ENCODE measurements at regions not wholly inside any gene's neighbourhood (a gene's known extent, or its start where the extent isn't known, plus 50 kb on each side); places are given as distances from the start of the nearest gene placed in this dataset.

DNA sequence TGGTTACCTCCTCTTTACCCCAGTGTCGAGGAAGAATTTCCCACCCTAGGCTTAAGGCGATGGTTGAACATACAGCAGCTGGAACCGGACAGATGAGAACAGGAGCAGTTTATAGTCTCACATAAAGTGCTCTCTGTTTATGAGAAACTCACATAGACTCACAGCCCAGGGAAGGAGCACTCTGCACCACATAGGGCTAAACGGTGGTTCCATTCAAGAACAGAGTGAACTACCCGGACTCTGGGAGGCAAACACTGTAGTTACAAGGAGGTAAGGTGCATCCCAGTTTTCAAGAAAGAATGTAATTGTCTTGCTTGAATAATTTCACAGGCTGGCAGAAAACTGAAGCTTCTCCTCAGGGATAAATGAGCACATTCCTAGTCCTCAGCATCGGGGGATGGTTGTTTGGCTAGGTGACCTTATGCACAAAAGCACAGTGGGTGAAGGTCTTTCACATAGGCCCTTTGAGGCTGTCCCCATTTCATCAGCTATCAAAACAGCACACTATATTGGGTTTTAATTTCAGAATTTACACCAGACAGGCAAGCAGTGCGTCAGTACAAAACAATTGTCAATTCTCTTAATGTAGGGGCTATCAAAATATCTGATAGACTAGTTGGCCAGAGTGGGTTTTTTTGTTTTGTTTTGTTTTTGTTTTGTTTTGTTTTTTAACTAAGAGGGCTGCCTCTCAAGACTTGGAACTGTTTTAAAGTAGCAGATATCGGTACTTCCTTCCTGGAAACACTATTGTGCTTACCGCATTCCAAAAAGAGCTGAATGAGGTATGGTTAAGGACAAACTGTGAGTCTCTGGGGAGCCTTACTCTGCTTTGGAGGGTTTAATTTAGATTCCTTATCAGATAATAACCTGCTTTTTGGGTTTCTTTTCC, 918.1 kb upstream of the CDH8 start:
- Histone ChIP-seq H3K4me2 (ENCODE audit: low read depth, low read length) (no peak overlapping the region), H2AFZ (ENCODE audit: low read length) (no peak overlapping the region), H3K27ac (ENCODE audit: low read length) (no peak overlapping the region), H3K9me2 (replicated peaks; ENCODE audit: insufficient read depth, low read length) (no peaks in the 10 kb centered on the region), H3K4me1 (ENCODE audit: low read length) (no peaks in the 10 kb centered on the region), H3K4me3 (ENCODE audit: low read length) (no peak overlapping the region), H3K27me3 (replicated peaks; ENCODE audit: insufficient read depth, low read length) (no peaks in the 10 kb centered on the region), H3K9me3 (replicated peaks; ENCODE audit: insufficient read depth, low read length) (no peaks in the 10 kb centered on the region), H3K9ac (ENCODE audit: low read length) (no peak overlapping the region), H3K36me3 (replicated peaks; ENCODE audit: insufficient read depth, low read length) (no peaks in the 10 kb centered on the region), H3F3A (ENCODE audit: insufficient read depth, low read length) (no peaks in the 10 kb centered on the region), H4K20me1 (ENCODE audit: insufficient read depth, low read length) (no peaks in the 10 kb centered on the region), H3K79me2 (ENCODE audit: low read length) (no peaks in the 10 kb centered on the region)
- no peak for DNase-seq
- TF ChIP-seq EZH2phosphoT487 (IDR thresholded peaks at IDR 0.05; ENCODE audit: low read length) (no peak), EZH2 (optimal IDR thresholded peaks at IDR 0.05; ENCODE audit: low read depth, low read length) (no peak)
- TF ChIP-seq, protein P1, sequence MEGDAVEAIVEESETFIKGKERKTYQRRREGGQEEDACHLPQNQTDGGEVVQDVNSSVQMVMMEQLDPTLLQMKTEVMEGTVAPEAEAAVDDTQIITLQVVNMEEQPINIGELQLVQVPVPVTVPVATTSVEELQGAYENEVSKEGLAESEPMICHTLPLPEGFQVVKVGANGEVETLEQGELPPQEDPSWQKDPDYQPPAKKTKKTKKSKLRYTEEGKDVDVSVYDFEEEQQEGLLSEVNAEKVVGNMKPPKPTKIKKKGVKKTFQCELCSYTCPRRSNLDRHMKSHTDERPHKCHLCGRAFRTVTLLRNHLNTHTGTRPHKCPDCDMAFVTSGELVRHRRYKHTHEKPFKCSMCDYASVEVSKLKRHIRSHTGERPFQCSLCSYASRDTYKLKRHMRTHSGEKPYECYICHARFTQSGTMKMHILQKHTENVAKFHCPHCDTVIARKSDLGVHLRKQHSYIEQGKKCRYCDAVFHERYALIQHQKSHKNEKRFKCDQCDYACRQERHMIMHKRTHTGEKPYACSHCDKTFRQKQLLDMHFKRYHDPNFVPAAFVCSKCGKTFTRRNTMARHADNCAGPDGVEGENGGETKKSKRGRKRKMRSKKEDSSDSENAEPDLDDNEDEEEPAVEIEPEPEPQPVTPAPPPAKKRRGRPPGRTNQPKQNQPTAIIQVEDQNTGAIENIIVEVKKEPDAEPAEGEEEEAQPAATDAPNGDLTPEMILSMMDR (IDR thresholded peaks at IDR 0.05; ENCODE audit: low read length), result no peak

DNA sequence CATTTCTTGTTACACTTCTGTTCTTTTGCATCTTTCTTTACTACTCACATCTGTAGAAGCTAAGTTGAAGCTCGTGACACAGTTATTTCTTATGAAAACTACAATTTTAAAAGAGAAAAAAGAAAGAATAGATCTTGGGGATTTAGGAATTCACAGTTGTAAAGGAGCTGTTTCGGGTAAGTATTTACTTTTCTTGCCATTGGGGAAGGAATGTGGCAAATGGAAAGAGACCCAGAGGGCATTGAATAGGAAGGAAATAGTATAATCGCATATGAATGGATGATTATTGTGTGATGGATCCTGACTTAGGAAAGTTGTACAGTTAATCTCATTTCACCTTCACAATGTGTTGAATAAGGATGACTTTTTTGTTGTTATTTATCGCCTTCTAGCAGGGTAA, 914.1 kb upstream of the CDH8 start:
- Histone ChIP-seq H3F3A (ENCODE audit: insufficient read depth, low read length) (no peaks in the 10 kb centered on the region), H3K79me2 (ENCODE audit: low read length) (no peaks in the 10 kb centered on the region), H3K36me3 (replicated peaks; ENCODE audit: insufficient read depth, low read length) (no peaks in the 10 kb centered on the region), H3K4me1 (ENCODE audit: low read length) (no peaks in the 10 kb centered on the region), H3K4me3 (ENCODE audit: low read length) (no peak overlapping the region), H2AFZ (ENCODE audit: low read length) (no peak overlapping the region), H3K27me3 (replicated peaks; ENCODE audit: insufficient read depth, low read length) (no peaks in the 10 kb centered on the region), H3K9me3 (replicated peaks; ENCODE audit: insufficient read depth, low read length) (no peaks in the 10 kb centered on the region), H3K27ac (ENCODE audit: low read length) (no peak overlapping the region), H4K20me1 (ENCODE audit: insufficient read depth, low read length) (no peaks in the 10 kb centered on the region), H3K9ac (ENCODE audit: low read length) (no peak overlapping the region), H3K9me2 (replicated peaks; ENCODE audit: insufficient read depth, low read length) (no peaks in the 10 kb centered on the region), H3K4me2 (ENCODE audit: low read depth, low read length) (no peak overlapping the region)
- no peak for DNase-seq
- TF ChIP-seq EZH2 (optimal IDR thresholded peaks at IDR 0.05; ENCODE audit: low read depth, low read length), result no peak
- TF ChIP-seq EZH2phosphoT487 (IDR thresholded peaks at IDR 0.05; ENCODE audit: low read length), result no peak

DNA sequence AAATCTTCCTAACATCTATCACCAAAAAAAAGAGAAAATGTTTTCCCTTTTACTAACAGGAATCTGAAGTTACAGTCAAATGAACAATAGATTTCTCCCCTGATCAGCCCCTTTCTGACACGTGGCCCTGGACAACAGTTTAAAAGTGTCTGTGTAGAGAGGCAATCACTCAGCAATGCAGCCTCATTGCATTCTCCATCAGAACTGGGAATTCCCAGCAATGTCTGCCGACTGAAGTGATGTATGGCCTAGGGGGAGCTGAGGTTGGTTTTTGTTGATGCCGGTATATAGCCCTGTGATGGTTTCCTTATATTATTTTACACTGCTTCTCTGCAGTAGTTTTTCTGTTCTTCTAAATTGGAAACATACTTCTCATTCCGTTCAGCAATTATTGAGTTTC, 904.3 kb upstream of the CDH8 start:
- no peaks in the 10 kb centered on the region for H3K27me3 ChIP-seq (replicated peaks; ENCODE audit: insufficient read depth, low read length)
- no peaks in the 10 kb centered on the region for H3K79me2 ChIP-seq (ENCODE audit: low read length)
- no peaks in the 10 kb centered on the region for H3F3A ChIP-seq (ENCODE audit: insufficient read depth, low read length)
- no peaks in the 10 kb centered on the region for H3K9me2 ChIP-seq (replicated peaks; ENCODE audit: insufficient read depth, low read length)
- no peak overlapping the region for H3K4me2 ChIP-seq (ENCODE audit: low read depth, low read length)
- TF ChIP-seq, protein P1 (IDR thresholded peaks at IDR 0.05; ENCODE audit: low read length), result no peak
- TF ChIP-seq EZH2 (optimal IDR thresholded peaks at IDR 0.05; ENCODE audit: low read depth, low read length), result no peak
- TF ChIP-seq EZH2phosphoT487 (IDR thresholded peaks at IDR 0.05; ENCODE audit: low read length), result no peak
- H3K36me3 ChIP-seq (replicated peaks; ENCODE audit: insufficient read depth, low read length), result no peaks in the 10 kb centered on the region
- no peak overlapping the region for H3K27ac ChIP-seq (ENCODE audit: low read length)
- H3K9me3 ChIP-seq (replicated peaks; ENCODE audit: insufficient read depth, low read length), result no peaks in the 10 kb centered on the region
- no peak for DNase-seq
- no peak overlapping the region for H2AFZ ChIP-seq (ENCODE audit: low read length)
- H3K4me3 ChIP-seq (ENCODE audit: low read length), result no peak overlapping the region
- no peak overlapping the region for H3K9ac ChIP-seq (ENCODE audit: low read length)
- H4K20me1 ChIP-seq (ENCODE audit: insufficient read depth, low read length), result no peaks in the 10 kb centered on the region
- no peaks in the 10 kb centered on the region for H3K4me1 ChIP-seq (ENCODE audit: low read length)

DNA sequence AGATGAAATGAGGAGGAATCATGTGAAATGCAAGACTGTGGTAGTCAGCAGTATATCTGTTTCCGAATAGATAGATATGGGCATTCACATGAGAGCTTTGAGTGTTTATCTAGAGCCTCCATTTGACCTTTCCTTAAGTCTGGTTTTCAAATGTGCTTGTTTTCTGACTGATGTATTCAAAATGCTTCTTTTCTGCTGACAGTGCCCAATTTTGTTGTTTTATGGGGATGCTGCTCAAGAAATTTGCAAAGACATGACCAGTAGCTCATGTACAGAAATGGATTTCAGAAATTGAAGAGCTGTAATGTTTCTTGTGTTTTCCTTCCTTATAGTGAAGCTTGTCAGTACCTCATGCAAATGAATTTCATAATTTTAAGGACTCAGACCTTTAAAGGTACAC, 903.4 kb upstream of the CDH8 start:
- Histone ChIP-seq H3K4me1 (ENCODE audit: low read length) (no peaks in the 10 kb centered on the region), H3K27me3 (replicated peaks; ENCODE audit: insufficient read depth, low read length) (no peaks in the 10 kb centered on the region), H3K4me2 (ENCODE audit: low read depth, low read length) (no peak overlapping the region), H3K9ac (ENCODE audit: low read length) (no peak overlapping the region), H3K4me3 (ENCODE audit: low read length) (no peak overlapping the region), H4K20me1 (ENCODE audit: insufficient read depth, low read length) (no peaks in the 10 kb centered on the region), H3F3A (ENCODE audit: insufficient read depth, low read length) (no peaks in the 10 kb centered on the region), H2AFZ (ENCODE audit: low read length) (no peak overlapping the region), H3K36me3 (replicated peaks; ENCODE audit: insufficient read depth, low read length) (no peaks in the 10 kb centered on the region), H3K9me3 (replicated peaks; ENCODE audit: insufficient read depth, low read length) (no peaks in the 10 kb centered on the region), H3K79me2 (ENCODE audit: low read length) (no peaks in the 10 kb centered on the region), H3K9me2 (replicated peaks; ENCODE audit: insufficient read depth, low read length) (no peaks in the 10 kb centered on the region), H3K27ac (ENCODE audit: low read length) (no peak overlapping the region)
- TF ChIP-seq EZH2 (optimal IDR thresholded peaks at IDR 0.05; ENCODE audit: low read depth, low read length) (no peak), EZH2phosphoT487 (IDR thresholded peaks at IDR 0.05; ENCODE audit: low read length) (no peak)
- TF ChIP-seq, protein P1 (IDR thresholded peaks at IDR 0.05; ENCODE audit: low read length), result no peak
- DNase-seq, result no peak
